BJ (cell line): ENCODE measurements at regions not wholly inside any gene's neighbourhood (a gene's known extent, or its start where the extent isn't known, plus 50 kb on each side); places are given as distances from the start of the nearest gene placed in this dataset.

Source experiments
- CTCF ChIA-PET: fragments of 350-600 bp; formaldehyde crosslinking; extraction: SDS; loops from one replicate; lab custom pipeline; 2021; ENCODE audit warnings: antibody characterized with exemption, inconsistent platforms; lab: Yijun Ruan, JAX
- POLR2A ChIA-PET: fragments of 300-600 bp; sonication (Branson Sonifier 250); formaldehyde crosslinking; extraction: SDS; loops from one replicate; lab custom pipeline; 2021; ENCODE audit warnings: antibody characterized with exemption; lab: Charles Lee
- DNase-seq: peaks from one replicate; pipeline ENCODE4 v3.0.0-alpha.2; 2011; ENCODE audit warnings: low read depth
- H3K27me3 ChIP-seq: 2 replicates; pipeline ENCODE4 v1.6.0; 2011; ENCODE audit warnings: low read length; ENCODE audit not compliant: control insufficient read depth, insufficient read depth
- H3K36me3 ChIP-seq: 2 replicates; pipeline ENCODE4 v1.5.1; 2011; ENCODE audit warnings: low read length; ENCODE audit not compliant: control insufficient read depth, insufficient read depth
- H3K4me3 ChIP-seq: 2 replicates; pipeline ENCODE4 v1.5.1; 2011; ENCODE audit warnings: low read depth, mild to moderate bottlenecking, control low read depth, low read length
- TF ChIP-seq, protein P1 (sequence below): IDR thresholded peaks from 2 replicates; pipeline ENCODE4 v1.5.1; 2011; ENCODE audit warnings: low read depth, mild to moderate bottlenecking, control low read depth, inconsistent platforms, low read length, moderate library complexity; ENCODE audit not compliant: insufficient read depth

DNA sequence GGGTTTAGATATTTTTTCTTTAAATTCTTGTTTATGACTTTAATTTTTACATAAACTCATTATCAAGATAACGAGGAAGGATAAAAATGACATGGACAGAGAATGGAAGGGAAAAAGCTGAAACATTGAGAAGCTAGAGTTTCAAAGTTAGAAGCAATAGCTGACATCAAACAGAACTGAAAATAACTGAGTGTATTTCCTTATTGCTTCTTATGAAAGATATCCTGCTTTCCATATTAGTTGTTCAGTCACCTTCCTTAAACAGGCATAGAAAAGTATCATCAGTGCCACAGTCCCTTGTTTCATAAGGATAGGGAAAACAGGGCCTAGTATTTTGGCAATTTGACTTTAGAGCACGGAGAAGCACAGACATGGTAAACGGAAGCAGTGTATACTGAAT is 460.5 kb upstream of the GHITM start:
- ChIA-PET POLR2A (no interaction called here), CTCF (interaction anchor here (1.0 to 1.7 kb wide), 2 partner anchors 12 to 192 kb away, joined by 3 to 4 read pairs; no protein-coding TSS in a partner anchor)
- no peaks in the 10 kb centered on the region for H3K36me3 ChIP-seq
- no peaks in the 10 kb centered on the region for H3K27me3 ChIP-seq
- DNase-seq, result no peak
- H3K4me3 ChIP-seq, result no peak overlapping the region
- TF ChIP-seq, protein P1, sequence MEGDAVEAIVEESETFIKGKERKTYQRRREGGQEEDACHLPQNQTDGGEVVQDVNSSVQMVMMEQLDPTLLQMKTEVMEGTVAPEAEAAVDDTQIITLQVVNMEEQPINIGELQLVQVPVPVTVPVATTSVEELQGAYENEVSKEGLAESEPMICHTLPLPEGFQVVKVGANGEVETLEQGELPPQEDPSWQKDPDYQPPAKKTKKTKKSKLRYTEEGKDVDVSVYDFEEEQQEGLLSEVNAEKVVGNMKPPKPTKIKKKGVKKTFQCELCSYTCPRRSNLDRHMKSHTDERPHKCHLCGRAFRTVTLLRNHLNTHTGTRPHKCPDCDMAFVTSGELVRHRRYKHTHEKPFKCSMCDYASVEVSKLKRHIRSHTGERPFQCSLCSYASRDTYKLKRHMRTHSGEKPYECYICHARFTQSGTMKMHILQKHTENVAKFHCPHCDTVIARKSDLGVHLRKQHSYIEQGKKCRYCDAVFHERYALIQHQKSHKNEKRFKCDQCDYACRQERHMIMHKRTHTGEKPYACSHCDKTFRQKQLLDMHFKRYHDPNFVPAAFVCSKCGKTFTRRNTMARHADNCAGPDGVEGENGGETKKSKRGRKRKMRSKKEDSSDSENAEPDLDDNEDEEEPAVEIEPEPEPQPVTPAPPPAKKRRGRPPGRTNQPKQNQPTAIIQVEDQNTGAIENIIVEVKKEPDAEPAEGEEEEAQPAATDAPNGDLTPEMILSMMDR, result no peak

DNA sequence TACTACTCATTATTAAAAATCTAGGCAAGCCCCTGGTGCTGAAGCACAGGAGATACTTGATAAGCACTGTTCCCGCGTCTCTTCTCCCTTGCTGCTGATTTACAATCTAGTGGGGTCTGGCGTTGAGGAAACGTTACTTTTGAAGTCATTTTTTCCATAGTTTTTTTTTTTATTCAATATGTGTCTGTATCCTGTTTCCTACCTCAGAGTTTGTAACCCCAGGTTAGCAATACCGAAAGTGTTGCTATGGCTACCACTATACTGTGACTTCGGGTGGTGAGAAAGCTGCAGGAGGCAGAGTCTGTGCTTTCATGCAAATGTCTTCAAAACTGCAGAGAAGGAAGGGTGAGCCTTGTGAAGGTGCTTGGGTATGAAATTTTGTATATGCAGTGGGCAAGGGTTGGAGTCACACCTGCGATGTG is 458.8 kb upstream of the GHITM start:
- no peak for DNase-seq
- ChIA-PET CTCF (no interaction called here), POLR2A (no interaction called here)
- H3K27me3 ChIP-seq, result no peaks in the 10 kb centered on the region
- no peaks in the 10 kb centered on the region for H3K36me3 ChIP-seq
- TF ChIP-seq, protein P1, result no peak
- H3K4me3 ChIP-seq, result no peak overlapping the region

DNA sequence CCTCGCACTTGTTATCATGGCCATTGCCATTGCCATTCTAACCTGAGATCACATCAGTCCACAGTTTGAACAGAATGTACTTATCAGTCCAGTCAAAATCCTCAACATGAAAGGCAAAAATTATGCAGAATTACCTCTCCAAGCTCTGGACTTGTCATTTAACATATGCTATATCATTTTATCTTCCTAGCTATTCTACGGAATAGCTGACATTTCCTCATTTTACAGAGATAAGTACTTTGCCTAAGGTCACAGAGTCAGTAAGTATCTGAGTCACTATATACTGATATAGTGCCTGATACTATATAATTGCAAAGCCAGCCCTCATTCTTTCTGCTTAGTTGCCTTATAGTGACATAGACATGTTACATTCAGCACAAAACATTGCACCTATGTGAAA is 456.9 kb upstream of the GHITM start:
- TF ChIP-seq, protein P1, result no peak
- POLR2A ChIA-PET, result no interaction called here

DNA sequence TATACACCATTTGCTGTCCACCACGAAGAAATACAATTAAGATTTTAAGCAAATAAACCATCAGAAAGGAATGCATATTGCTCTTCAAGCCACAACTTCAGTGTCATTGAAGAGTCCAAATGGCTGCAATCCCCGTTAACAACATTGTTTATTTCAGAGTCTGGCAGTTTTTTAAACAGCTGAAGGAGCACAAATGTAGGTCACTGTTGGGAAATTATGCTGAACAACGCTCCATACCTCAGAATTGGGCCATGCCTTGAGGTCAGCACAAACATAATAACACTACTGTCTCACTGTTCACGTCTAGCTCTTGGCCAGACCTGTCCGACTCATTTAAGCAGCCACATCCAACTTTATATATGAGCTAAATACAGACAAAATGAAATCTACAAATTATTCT is 453.9 kb upstream of the GHITM start:
- H3K36me3 ChIP-seq, result no peaks in the 10 kb centered on the region
- TF ChIP-seq, protein P1, result no peak
- H3K4me3 ChIP-seq, result no peak overlapping the region
- ChIA-PET POLR2A (no interaction called here), CTCF (no interaction called here)
- DNase-seq, result peak; percentile 23
- no peaks in the 10 kb centered on the region for H3K27me3 ChIP-seq

More for the DNA sequence above, 456.9 kb upstream of the GHITM start:
- no peak for DNase-seq
- CTCF ChIA-PET, result interaction anchor here (0.6 kb wide), 1 partner anchor 12 kb away, joined by 3 read pairs; no protein-coding TSS in a partner anchor
- Histone ChIP-seq H3K27me3 (no peaks in the 10 kb centered on the region), H3K4me3 (no peak overlapping the region), H3K36me3 (no peaks in the 10 kb centered on the region)

DNA sequence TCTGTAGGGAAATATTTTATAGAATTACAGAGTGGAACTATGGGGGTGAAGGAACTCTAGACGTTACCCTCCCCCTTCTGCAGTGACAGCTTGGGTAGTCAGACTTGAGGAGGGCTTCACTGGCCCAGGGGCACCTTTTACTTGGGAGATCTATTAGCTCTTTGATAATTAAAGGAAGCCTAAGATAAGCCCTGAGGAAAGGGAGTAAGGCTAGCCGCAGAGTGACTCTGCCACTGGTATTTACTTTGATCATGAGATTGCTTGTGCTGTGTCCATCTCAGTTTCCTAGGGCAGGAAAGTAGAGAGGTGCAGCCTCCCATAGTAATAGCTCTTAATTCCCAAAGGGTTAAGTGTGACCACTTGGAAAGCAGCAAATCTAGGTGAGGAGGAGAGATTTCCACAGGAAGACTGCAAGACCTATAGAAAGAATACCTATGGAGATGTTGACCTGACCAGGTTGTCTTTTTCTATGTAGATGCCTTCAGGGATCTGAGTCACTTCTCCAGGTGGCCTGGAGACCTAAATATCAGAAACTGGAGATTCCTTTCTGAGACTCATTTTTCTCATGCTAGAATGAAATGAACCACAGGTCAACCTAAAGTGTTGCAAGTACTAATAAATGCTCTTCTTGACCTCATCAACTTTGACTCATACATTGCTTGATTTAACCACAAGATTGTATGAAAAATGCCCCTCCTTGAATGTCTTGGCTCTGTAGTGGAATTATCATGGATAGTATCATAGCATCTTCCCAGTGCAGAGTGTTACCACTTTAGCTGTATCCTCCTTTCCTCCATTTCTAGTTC is 447.3 kb upstream of the GHITM start:
- TF ChIP-seq, protein P1, result no peak
- CTCF ChIA-PET, result interaction anchor here (1.1 kb wide), 1 partner anchor 14 kb away, joined by 4 read pairs; no protein-coding TSS in a partner anchor
- peak; percentile 31 for DNase-seq
- no peaks in the 10 kb centered on the region for H3K36me3 ChIP-seq
- H3K4me3 ChIP-seq, result no peak overlapping the region
- H3K27me3 ChIP-seq, result no peaks in the 10 kb centered on the region
- POLR2A ChIA-PET, result no interaction called here
